ENCODE measurements at regions not wholly inside any gene's neighbourhood (a gene's known extent, or its start where the extent isn't known, plus 50 kb on each side); places are given as distances from the start of the nearest gene placed in this dataset.

GRCh38 chr7:47043304-47043703 is 538.6 kb downstream of the TNS3 start:
- no peak overlapping the region for H3K27ac ChIP-seq
- intact Hi-C loops (cut with DNase I): no loop called here
- H3K27me3 ChIP-seq: no peaks in the 10 kb centered on the region
- no peaks in the 10 kb centered on the region for H3K9me3 ChIP-seq
- TF ChIP-seq CTCF (IDR thresholded peaks at IDR 0.05): no peak
- H3K4me1 ChIP-seq: peaks cover 0 to 22% of the 10 kb centered on the region in 2 donors
- H3K4me3 ChIP-seq: no peak overlapping the region
- no peaks in the 10 kb centered on the region for H3K36me3 ChIP-seq
- no peak for DNase-seq (ENCODE audit: low spot score in 2 of 2)

- intact Hi-C loops (cut with DNase I): no loop called here
- H3K27ac ChIP-seq: no peak overlapping the region
- H3K4me1 ChIP-seq: peaks cover 0 to 22% of the 10 kb centered on the region in 2 donors
These were observed 539.2 kb downstream of the TNS3 start for GRCh38 chr7:47042669-47043068.

GRCh38 chr7:47040795-47041347 is 541.0 kb downstream of the TNS3 start:
- H3K36me3 ChIP-seq: no peaks in the 10 kb centered on the region
- intact Hi-C loops (cut with DNase I): no loop called here
- no peaks in the 10 kb centered on the region for H3K9me3 ChIP-seq
- H3K27ac ChIP-seq: no peak overlapping the region
- no peak overlapping the region for H3K4me3 ChIP-seq
- no peaks in the 10 kb centered on the region for H3K27me3 ChIP-seq
- no peak for TF ChIP-seq CTCF (IDR thresholded peaks at IDR 0.05)
- no peak for DNase-seq (ENCODE audit: low spot score in 2 of 2)
- peaks cover 0 to 18% of the 10 kb centered on the region in 2 donors for H3K4me1 ChIP-seq

More at GRCh38 chr7:47042669-47043068, 539.2 kb downstream of the TNS3 start:
- no peak overlapping the region for H3K4me3 ChIP-seq
- no peaks in the 10 kb centered on the region for H3K9me3 ChIP-seq
- no peak for DNase-seq (ENCODE audit: low spot score in 2 of 2)
- no peaks in the 10 kb centered on the region for H3K36me3 ChIP-seq
- H3K27me3 ChIP-seq: no peaks in the 10 kb centered on the region
- TF ChIP-seq CTCF (IDR thresholded peaks at IDR 0.05): no peak

- H3K27me3 ChIP-seq: no peaks in the 10 kb centered on the region
- intact Hi-C loops (cut with DNase I): no loop called here
These were observed 542.0 kb downstream of the TNS3 start for GRCh38 chr7:47039904-47040303.

GRCh38 chr7:47039089-47039648 is 542.7 kb downstream of the TNS3 start:
- intact Hi-C loops (cut with DNase I): no loop called here
- peak overlapping the region; percentile 27 to 61 for H3K27ac ChIP-seq

More at GRCh38 chr7:47039904-47040303, 542.0 kb downstream of the TNS3 start:
- no peak for DNase-seq (ENCODE audit: low spot score in 2 of 2)
- peaks cover 0 to 8% of the 10 kb centered on the region in 2 donors for H3K4me1 ChIP-seq
- no peaks in the 10 kb centered on the region for H3K36me3 ChIP-seq
- no peak overlapping the region for H3K4me3 ChIP-seq
- H3K27ac ChIP-seq: peak overlapping the region; percentile 27 to 61
- no peaks in the 10 kb centered on the region for H3K9me3 ChIP-seq
- TF ChIP-seq CTCF (IDR thresholded peaks at IDR 0.05): no peak

More at GRCh38 chr7:47039089-47039648, 542.7 kb downstream of the TNS3 start:
- Histone ChIP-seq H3K27me3 (no peaks in the 10 kb centered on the region), H3K4me3 (no peak overlapping the region), H3K4me1 (peaks cover 0 to 7% of the 10 kb centered on the region in 2 donors), H3K36me3 (no peaks in the 10 kb centered on the region), H3K9me3 (no peaks in the 10 kb centered on the region)
- TF ChIP-seq CTCF (IDR thresholded peaks at IDR 0.05): no peak
- DNase-seq (ENCODE audit: low spot score in 2 of 2): no peak

Data from ascending aorta (tissue), 2 donors.